HCT116 (cell line): ENCODE measurements at regions not wholly inside any gene's neighbourhood (a gene's known extent, or its start where the extent isn't known, plus 50 kb on each side); places are given as distances from the start of the nearest gene placed in this dataset.

Experiments
- ATAC-seq: fragments of 200-7000 bp; cut with Tn5 transposase; 2 replicates; pipeline ENCODE4 v1.9.1; 2020; ENCODE audit warnings: mild to moderate bottlenecking, moderate library complexity
- BruUV-seq: library from RNA; stranded (reverse); fragments of 400-500 nt; replicated peaks from 2 replicates; lab custom pipeline; 2021; lab: Mats Ljungman, UMichigan
- CTCF ChIA-PET: fragments of 300-600 bp; sonication (Branson Sonifier 250); formaldehyde crosslinking; loops from one replicate; lab custom pipeline; 2021; ENCODE audit warnings: antibody characterized with exemption; lab: Charles Lee
- POLR2A ChIA-PET: fragments of 300-600, 350-600 bp; sonication (Branson Sonifier 250); formaldehyde crosslinking; loops from one replicate; lab custom pipeline; 2021; ENCODE audit warnings: antibody characterized with exemption; lab: Charles Lee
- RAD21 ChIA-PET, 2 experiments: fragments of 300-600 bp; sonication (Branson Sonifier 250); formaldehyde crosslinking; loops; one replicate each; lab custom pipeline; 2023; ENCODE audit warnings: low total read pairs in 2 of 2; ENCODE audit not compliant: uncharacterized antibody in 2 of 2, unreplicated experiment in 2 of 2, low non-redundant PET in 1 of 2; lab: Charles Lee
- DNase-seq: peaks from one replicate; pipeline ENCODE4 v3.0.0-alpha.2; 2010; ENCODE audit warnings: low read depth, low spot score
- H2AFZ ChIP-seq: fragments of 200-600 bp; shearing (Covaris generic), sonication (generic); 2 replicates; pipeline ENCODE4 v1.6.1; 2017; ENCODE audit warnings: low read depth, mixed run types, mixed read lengths, antibody characterized with exemption, low read length; ENCODE audit not compliant: poor library complexity, severe bottlenecking
- H3K27ac ChIP-seq: 2 replicates; pipeline ENCODE4 v1.5.1; 2012; ENCODE audit warnings: low read depth, low read length
- H3K27me3 ChIP-seq: fragments of 200-600 bp; sonication (generic); 2 replicates; pipeline ENCODE4 v1.6.1; 2016; ENCODE audit warnings: mixed run types, low read length, mixed read lengths; ENCODE audit not compliant: insufficient read depth
- H3K36me3 ChIP-seq, 2 experiments: fragments of 200-500 bp in 1 of 2; fragments of 200-600 bp in 1 of 2; sonication (Bioruptor generic) in 1 of 2; sonication (generic) in 1 of 2; 2 replicates each; pipeline versions ENCODE4 v1.5.1 to v1.6.1; 2014 to 2016; ENCODE audit warnings: low read length in 2 of 2, inconsistent platforms in 1 of 2, mixed read lengths in 1 of 2, mixed run types in 1 of 2; ENCODE audit not compliant: insufficient read depth in 2 of 2, control insufficient read depth in 1 of 2
- H3K4me1 ChIP-seq, 2 experiments: fragments of 200-600 bp in 1 of 2; sonication (generic) in 1 of 2; 2 replicates each; pipeline versions ENCODE4 v1.5.1 to v1.6.1; 2012 to 2017; ENCODE audit warnings: low read length in 2 of 2, inconsistent platforms in 1 of 2, mild to moderate bottlenecking in 1 of 2, mixed read lengths in 1 of 2, mixed run types in 1 of 2, moderate library complexity in 1 of 2; ENCODE audit not compliant: insufficient read depth in 2 of 2, control insufficient read depth in 1 of 2
- H3K4me2 ChIP-seq: fragments of 200-600 bp; sonication (generic); 2 replicates; pipeline ENCODE4 v1.6.1; 2017; ENCODE audit warnings: mixed run types, low read length, mixed read lengths
- H3K4me3 ChIP-seq, 2 experiments: fragments of 200-600 bp in 1 of 2; sonication (generic) in 1 of 2; replicated peaks in 1 of 2; 2 replicates each; pipeline ENCODE4 v1.5.1; 2011 to 2016; ENCODE audit warnings: low read length in 2 of 2, control low read depth in 1 of 2, low read depth in 1 of 2, mild to moderate bottlenecking in 1 of 2, mixed read lengths in 1 of 2, mixed run types in 1 of 2
- H3K79me2 ChIP-seq: fragments of 200-600 bp; sonication (generic); 2 replicates; pipeline ENCODE4 v1.6.1; 2017; ENCODE audit warnings: mild to moderate bottlenecking, mixed run types, low read length, moderate library complexity, mixed read lengths; ENCODE audit not compliant: insufficient read depth
- H3K9ac ChIP-seq: fragments of 200-600 bp; sonication (generic); 2 replicates; pipeline ENCODE4 v1.6.1; 2016; ENCODE audit warnings: low read length, mixed read lengths
- H3K9me2 ChIP-seq: fragments of 200-600 bp; sonication (generic), shearing (Covaris generic); 2 replicates; pipeline ENCODE4 v1.6.1; 2017; ENCODE audit warnings: mixed run types, mild to moderate bottlenecking, moderate library complexity; ENCODE audit not compliant: insufficient read depth
- H3K9me3 ChIP-seq, 2 experiments: fragments of 200-500 bp in 1 of 2; fragments of 200-600 bp in 1 of 2; sonication (Bioruptor generic) in 1 of 2; sonication (generic) in 1 of 2; 2 replicates each; pipeline ENCODE4 v1.6.1; 2014 to 2017; ENCODE audit warnings: low read length in 2 of 2, mixed read lengths in 2 of 2, inconsistent platforms in 1 of 2, low read depth in 1 of 2, mild to moderate bottlenecking in 1 of 2, mixed run types in 1 of 2, moderate library complexity in 1 of 2; ENCODE audit not compliant: control insufficient read depth in 1 of 2, insufficient read depth in 1 of 2
- H4K20me1 ChIP-seq: fragments of 200-600 bp; sonication (generic), shearing (Covaris generic); 2 replicates; pipeline ENCODE4 v1.6.1; 2017; ENCODE audit warnings: mixed run types, mild to moderate bottlenecking, moderate library complexity; ENCODE audit not compliant: insufficient read depth
- EGR1 ChIP-seq: IDR thresholded peaks from 2 replicates; pipeline ENCODE4 v1.6.1; 2012; ENCODE audit warnings: low read depth
- ELF1 ChIP-seq: IDR thresholded peaks from 2 replicates; pipeline ENCODE4 v1.6.1; 2012; ENCODE audit warnings: low read depth, borderline replicate concordance
- FOSL1 ChIP-seq: IDR thresholded peaks from 2 replicates; pipeline ENCODE4 v1.6.1; 2012; ENCODE audit warnings: low read depth
- JUND ChIP-seq: IDR thresholded peaks from 2 replicates; pipeline ENCODE4 v1.6.1; 2012
- POLR2A ChIP-seq: IDR thresholded peaks from 2 replicates; pipeline ENCODE4 v1.7.0; 2011; ENCODE audit warnings: borderline replicate concordance; ENCODE audit not compliant: insufficient read depth, insufficient read length; ENCODE audit errors: extremely low read depth
- POLR2AphosphoS5 ChIP-seq: IDR thresholded peaks from 2 replicates; pipeline ENCODE4 v1.6.1; 2011; ENCODE audit warnings: mild to moderate bottlenecking, low read depth, low read length, moderate library complexity
- SIN3A ChIP-seq: IDR thresholded peaks from 2 replicates; pipeline ENCODE4 v1.6.1; 2012; ENCODE audit warnings: low read depth
- SP1 ChIP-seq: IDR thresholded peaks from 2 replicates; pipeline ENCODE4 v1.6.1; 2012; ENCODE audit warnings: low read depth
- SRF ChIP-seq: IDR thresholded peaks from 2 replicates; pipeline ENCODE4 v1.6.1; 2012; ENCODE audit warnings: low read depth
- TCF7L2 ChIP-seq: IDR thresholded peaks from 2 replicates; pipeline ENCODE4 v1.7.0; 2011; ENCODE audit warnings: borderline replicate concordance, inconsistent platforms; ENCODE audit not compliant: insufficient read depth, insufficient read length; ENCODE audit errors: extremely low read depth
- ZBTB33 ChIP-seq: IDR thresholded peaks from 2 replicates; pipeline ENCODE4 v1.6.1; 2011; ENCODE audit warnings: mild to moderate bottlenecking, low read length, moderate library complexity; ENCODE audit not compliant: insufficient replicate concordance; ENCODE audit errors: extremely low read depth
- ZFX ChIP-seq: fragments of 450-650 bp; IDR thresholded peaks from 2 replicates; pipeline ENCODE4 v1.6.1; 2017
- ZNF274 ChIP-seq: fragments of 200-500 bp; sonication (Bioruptor generic); IDR thresholded peaks from 2 replicates; pipeline ENCODE4 v1.6.1; 2014; ENCODE audit warnings: mild to moderate bottlenecking, low read depth, low read length, inconsistent platforms
- intact Hi-C: fragments of 100-400 bp; cut with micrococcal nuclease; formaldehyde crosslinking; loops from 2 replicates; pipeline ENCODE4 v1.10.0; 2022

DNA sequence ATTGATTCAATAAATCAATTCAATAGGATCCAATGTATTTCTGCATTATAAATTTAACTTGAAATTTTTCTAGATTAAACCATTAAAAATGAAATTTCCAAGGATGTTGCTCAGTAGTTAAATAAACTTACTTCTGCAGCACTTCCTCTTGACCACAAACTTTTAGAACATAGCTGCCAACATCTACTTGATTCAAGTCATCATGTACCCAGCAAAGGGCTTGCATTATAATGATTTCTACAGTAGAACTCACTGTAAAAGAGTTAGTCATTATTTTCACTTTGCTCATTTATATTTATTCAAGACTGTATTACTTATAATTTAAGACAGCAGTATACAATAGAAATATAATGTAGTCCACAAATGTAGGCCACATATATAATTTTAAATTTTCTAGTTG, 59.2 kb downstream of the PIK3C2A start:
- BruUV-seq: no TSS peak
- intact Hi-C loops: no loop called here

DNA sequence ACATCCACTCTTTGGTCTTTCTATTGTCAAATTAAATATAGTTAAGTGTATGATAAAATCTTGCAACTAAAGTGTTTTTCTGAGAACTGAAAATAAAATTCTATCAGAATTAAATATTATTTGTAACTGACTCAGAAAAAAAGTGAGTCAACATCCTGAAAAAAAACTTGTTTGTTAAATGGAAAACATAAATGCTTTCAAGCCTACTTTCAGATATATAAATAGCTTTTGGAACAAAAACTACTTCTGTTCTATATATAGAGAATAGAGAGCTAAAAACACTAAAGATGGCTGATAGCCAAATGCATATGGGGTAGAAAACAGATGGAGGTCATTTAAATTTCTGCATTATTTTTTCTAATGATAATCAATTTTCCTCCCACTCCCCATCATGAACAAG, 61.8 kb downstream of the PIK3C2A start:
- Histone ChIP-seq H3K27ac (no peak overlapping the region), H3K4me3 (no peak overlapping the region), H3K9me2 (no peaks in the 10 kb centered on the region), H2AFZ (no peak overlapping the region), H3K27me3 (no peaks in the 10 kb centered on the region), H3K79me2 (no peaks in the 10 kb centered on the region), H3K4me1 (no peaks in the 10 kb centered on the region), H3K9me3 (no peaks in the 10 kb centered on the region), H3K9ac (no peak overlapping the region), H3K36me3 (peaks cover 0 to 3% of the 10 kb centered on the region in 2 experiments; a peak in 2 of 4 replicates)
- RAD21 ChIA-PET: no interaction called here
- POLR2A ChIA-PET: no interaction called here
- no TSS peak for BruUV-seq
- intact Hi-C loops: no loop called here
- CTCF ChIA-PET: no interaction called here
- TF ChIP-seq FOSL1 (no peak), JUND (no peak), ELF1 (no peak), SIN3A (no peak), SRF (no peak), SP1 (no peak), ZBTB33 (no peak), EGR1 (no peak), ZNF274 (no peak), POLR2AphosphoS5 (no peak)
- TF ChIP-seq, all 23 proteins: peak for 0
- ATAC-seq: no peak
- no peak overlapping the region for H3K4me2 ChIP-seq
- no peaks in the 10 kb centered on the region for H4K20me1 ChIP-seq
- DNase-seq: no peak

More for the DNA sequence above, 59.2 kb downstream of the PIK3C2A start:
- ATAC-seq (no peak), DNase-seq (no peak)
- Histone ChIP-seq H3K27me3 (no peaks in the 10 kb centered on the region), H3K4me3 (no peak overlapping the region), H3K36me3 (0 out of 4 replicates have a peak, but pooled peaks cover 0 to 5% of the 10 kb centered on the region in 2 experiments), H3K4me1 (no peaks in the 10 kb centered on the region), H3K9me2 (no peaks in the 10 kb centered on the region), H4K20me1 (no peaks in the 10 kb centered on the region), H3K79me2 (0 out of 2 replicates have a peak, but pooled peaks cover 7% of the 10 kb centered on the region), H3K9ac (no peak overlapping the region), H3K27ac (no peak overlapping the region), H2AFZ (no peak overlapping the region), H3K4me2 (no peak overlapping the region), H3K9me3 (no peaks in the 10 kb centered on the region)
- ChIA-PET CTCF (no interaction called here), RAD21 (no interaction called here), POLR2A (no interaction called here)
- TF ChIP-seq SP1 (no peak), POLR2AphosphoS5 (no peak), POLR2A (no peak), FOSL1 (no peak), ZFX (no peak), TCF7L2 (no peak)
